Activated T-helper 1 cell treated with anti-CD3 and anti-CD28 coated beads, Interleukin-12 subunit alpha, Interleukin-12 subunit beta, Interleukin-2, Interleukin-4 antibody, amounts not matched to agents 30 ng/mL and 10 ng/mL and 1 ng/mL, durations not matched to agents 14 hours and 24 hours and 36 hours (primary cell): ENCODE measurements at regions not wholly inside any gene's neighbourhood (a gene's known extent, or its start where the extent isn't known, plus 50 kb on each side); places are given as distances from the start of the nearest gene placed in this dataset.
"Not testable (repeated sequence)": the region's sequence is repeated elsewhere in the genome, so short reads cannot be mapped to it uniquely, and the experiment has no call there.

Source experiments
- DNase-seq: peaks from one replicate; pipeline ENCODE4 v3.0.0; 2021; ENCODE audit warnings: low spot score
- H3K27ac Mint-ChIP-seq: one replicate; pipeline ENCODE4 v1.8.0; 2021; ENCODE audit warnings: mild to moderate bottlenecking, mixed read lengths
- H3K27me3 Mint-ChIP-seq: one replicate; pipeline ENCODE4 v1.8.0; 2022; ENCODE audit warnings: mild to moderate bottlenecking, moderate library complexity, mixed read lengths; ENCODE audit not compliant: insufficient read depth
- H3K36me3 Mint-ChIP-seq: one replicate; pipeline ENCODE4 v1.8.0; 2021; ENCODE audit warnings: low read depth, mixed read lengths
- H3K4me1 Mint-ChIP-seq: one replicate; pipeline ENCODE4 v1.8.0; 2021; ENCODE audit warnings: low read depth, mixed read lengths
- H3K4me3 Mint-ChIP-seq: one replicate; pipeline ENCODE4 v1.8.0; 2021; ENCODE audit warnings: mild to moderate bottlenecking, moderate library complexity, mixed read lengths
- H3K9me3 Mint-ChIP-seq: one replicate; pipeline ENCODE4 v1.8.0; 2021; ENCODE audit warnings: mixed read lengths
- intact Hi-C: fragments of 100-400 bp; cut with micrococcal nuclease; formaldehyde crosslinking; loops from one replicate; pipeline ENCODE4 v1.15.1; 2024

DNA sequence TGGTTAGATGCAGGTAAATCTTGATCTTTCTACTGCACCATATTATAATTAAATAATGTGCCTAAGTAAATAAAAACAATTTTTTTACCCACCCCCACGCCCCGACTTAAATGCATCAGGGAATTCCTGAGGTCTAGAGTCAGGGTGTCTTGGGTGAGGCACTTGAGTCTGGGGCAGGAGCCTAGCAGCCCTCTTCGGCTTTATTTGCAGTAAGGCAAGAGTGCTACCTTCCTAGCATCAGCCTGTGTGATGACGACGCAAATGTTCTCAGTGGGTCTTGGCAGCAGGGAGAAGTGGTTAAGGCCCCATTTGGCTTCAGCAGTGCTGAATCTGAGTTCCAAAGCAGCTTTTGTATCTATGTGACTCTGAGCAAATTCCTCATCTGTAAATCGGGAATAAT is 88.7 kb downstream of the POLR2M start:
- no peak for DNase-seq
- H3K27ac Mint-ChIP-seq, result no peak overlapping the region
- no peak overlapping the region for H3K4me3 Mint-ChIP-seq
- H3K36me3 Mint-ChIP-seq, result no peaks in the 10 kb centered on the region
- peaks cover 14% of the 10 kb centered on the region for H3K27me3 Mint-ChIP-seq
- intact Hi-C loops, result no loop called here
- H3K9me3 Mint-ChIP-seq, result no peaks in the 10 kb centered on the region
- no peaks in the 10 kb centered on the region for H3K4me1 Mint-ChIP-seq

DNA sequence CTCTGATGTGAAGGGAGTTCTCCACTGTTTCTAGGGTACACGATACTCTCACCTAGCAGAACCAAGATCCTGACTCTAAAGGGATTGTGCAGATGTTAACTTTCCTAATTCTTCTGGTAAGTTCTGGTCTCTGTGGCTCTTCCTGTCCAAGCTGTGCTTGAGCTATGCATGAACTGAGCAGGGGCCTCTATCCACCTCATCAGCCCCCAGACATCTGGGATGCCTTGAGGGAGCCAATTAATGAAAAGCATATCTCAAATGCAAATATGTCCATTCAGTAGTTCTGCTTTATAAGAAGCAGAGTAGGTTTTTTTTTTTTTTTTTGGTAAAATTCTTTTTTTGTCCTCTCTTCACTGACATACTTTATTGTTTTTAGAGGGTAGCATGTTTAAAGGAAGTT is 89.6 kb downstream of the POLR2M start:
- no peak for DNase-seq
- Mint-ChIP-seq H3K9me3 (no peaks in the 10 kb centered on the region), H3K27ac (no peak overlapping the region), H3K36me3 (no peaks in the 10 kb centered on the region), H3K4me3 (no peak overlapping the region), H3K27me3 (peaks cover 17% of the 10 kb centered on the region), H3K4me1 (no peaks in the 10 kb centered on the region)
- intact Hi-C loops, result no loop called here

DNA sequence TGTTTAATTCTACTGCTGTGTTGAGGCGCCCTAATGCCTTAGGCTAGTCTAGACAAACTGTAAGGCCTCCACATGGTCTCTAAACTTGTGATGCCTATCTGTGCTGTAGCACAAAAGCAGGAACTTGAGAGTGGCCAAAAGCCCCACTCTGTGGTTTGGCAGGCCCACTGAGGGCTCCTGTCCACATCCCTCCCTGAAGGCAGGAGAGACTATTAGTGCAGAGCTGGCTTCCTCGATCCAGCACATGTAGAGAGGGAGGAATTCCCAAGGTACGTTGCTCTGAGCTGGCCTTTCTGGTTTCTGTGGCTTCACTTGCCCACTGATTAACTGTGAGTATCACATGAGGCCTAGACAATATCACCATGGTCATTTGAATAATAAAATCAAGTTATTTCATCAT is 90.6 kb downstream of the POLR2M start:
- Mint-ChIP-seq H3K4me1 (no peaks in the 10 kb centered on the region), H3K27me3 (peaks cover 17% of the 10 kb centered on the region), H3K27ac (no peak overlapping the region), H3K9me3 (no peaks in the 10 kb centered on the region), H3K36me3 (no peaks in the 10 kb centered on the region), H3K4me3 (no peak overlapping the region)
- DNase-seq, result no peak
- intact Hi-C loops, result no loop called here

GRCh38 chr15:57797568-57798267 is 91.2 kb downstream of the POLR2M start:
- no peaks in the 10 kb centered on the region for H3K36me3 Mint-ChIP-seq
- no peaks in the 10 kb centered on the region for H3K9me3 Mint-ChIP-seq
- no peaks in the 10 kb centered on the region for H3K4me1 Mint-ChIP-seq
- DNase-seq, result no peak
- intact Hi-C loops, result no loop called here
- H3K27me3 Mint-ChIP-seq, result peaks cover 17% of the 10 kb centered on the region
- no peak overlapping the region for H3K4me3 Mint-ChIP-seq
- no peak overlapping the region for H3K27ac Mint-ChIP-seq

DNA sequence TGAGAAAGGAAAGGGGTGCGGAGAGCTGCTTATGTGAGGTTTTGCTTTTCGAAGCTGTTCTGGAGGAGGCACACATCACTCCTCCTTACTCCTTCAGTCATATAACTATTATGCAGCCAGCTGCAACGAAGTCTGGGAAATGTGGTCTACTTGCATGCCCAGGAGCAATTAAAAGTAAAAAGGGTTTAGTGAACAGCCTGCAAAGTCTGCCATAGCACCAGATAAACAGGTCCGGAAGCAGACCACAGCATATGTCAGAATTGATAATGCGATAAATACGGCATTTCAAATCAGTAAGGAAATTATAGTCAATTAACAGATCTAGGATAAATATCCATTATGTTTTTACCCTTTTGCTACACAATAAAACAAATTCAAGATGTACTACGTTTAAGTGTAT is 99.5 kb downstream of the POLR2M start:
- no peaks in the 10 kb centered on the region for H3K4me1 Mint-ChIP-seq
- DNase-seq, result no peak
- intact Hi-C loops, result no loop called here

GRCh38 chr15:57809285-57809684 is 102.8 kb downstream of the POLR2M start:
- H3K36me3 Mint-ChIP-seq, H3K27ac Mint-ChIP-seq, H3K9me3 Mint-ChIP-seq, intact Hi-C loops, H3K4me3 Mint-ChIP-seq, DNase-seq, H3K4me1 Mint-ChIP-seq: not testable (repeated sequence)
- H3K27me3 Mint-ChIP-seq, result peaks cover 24% of the 10 kb centered on the region

More for the DNA sequence above, 99.5 kb downstream of the POLR2M start:
- H3K27me3 Mint-ChIP-seq, result peaks cover 10% of the 10 kb centered on the region
- H3K9me3 Mint-ChIP-seq, result peaks cover 3% of the 10 kb centered on the region
- H3K27ac Mint-ChIP-seq, result no peak overlapping the region
- H3K4me3 Mint-ChIP-seq, result no peak overlapping the region
- H3K36me3 Mint-ChIP-seq, result no peaks in the 10 kb centered on the region

- intact Hi-C loops, result no loop called here
- Mint-ChIP-seq H3K4me1 (no peaks in the 10 kb centered on the region), H3K9me3 (no peaks in the 10 kb centered on the region), H3K36me3 (no peaks in the 10 kb centered on the region), H3K27me3 (peaks cover 17% of the 10 kb centered on the region), H3K27ac (no peak overlapping the region), H3K4me3 (no peak overlapping the region)
- no peak for DNase-seq
Measured at GRCh38 chr15:57816599-57816998, 110.1 kb downstream of the POLR2M start.

GRCh38 chr15:57819646-57820045 is 113.1 kb downstream of the POLR2M start:
- Mint-ChIP-seq H3K4me3 (no peak overlapping the region), H3K27me3 (peaks cover 2% of the 10 kb centered on the region), H3K36me3 (no peaks in the 10 kb centered on the region), H3K27ac (no peak overlapping the region), H3K4me1 (no peaks in the 10 kb centered on the region), H3K9me3 (no peaks in the 10 kb centered on the region)
- no peak for DNase-seq
- intact Hi-C loops, result no loop called here

DNA sequence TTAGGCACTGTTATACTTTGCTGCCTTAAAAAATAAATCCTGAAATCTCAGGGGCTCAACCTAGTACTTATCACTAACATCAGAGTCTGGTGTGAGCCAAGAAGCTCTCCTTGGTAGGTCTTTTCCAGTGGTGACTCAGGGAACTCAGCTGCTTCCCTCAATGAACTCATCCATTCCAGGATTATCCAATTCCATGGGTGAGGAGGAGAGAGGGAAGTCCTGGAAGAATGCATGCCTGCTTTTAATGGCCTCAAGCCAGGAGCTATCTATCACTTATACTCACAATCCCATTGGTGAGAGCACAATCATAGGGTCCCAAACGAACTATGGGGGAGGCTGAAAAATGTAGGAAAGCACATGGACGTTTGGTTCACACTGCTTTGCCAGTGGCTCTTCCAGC is 113.6 kb downstream of the POLR2M start:
- no peak overlapping the region for H3K27ac Mint-ChIP-seq
- no peaks in the 10 kb centered on the region for H3K9me3 Mint-ChIP-seq
- DNase-seq, result no peak
- H3K36me3 Mint-ChIP-seq, result no peaks in the 10 kb centered on the region
- H3K27me3 Mint-ChIP-seq, result peaks cover 2% of the 10 kb centered on the region
- H3K4me1 Mint-ChIP-seq, result no peaks in the 10 kb centered on the region
- intact Hi-C loops, result no loop called here
- H3K4me3 Mint-ChIP-seq, result no peak overlapping the region

- Mint-ChIP-seq H3K4me1 (peaks cover 1% of the 10 kb centered on the region), H3K36me3 (no peaks in the 10 kb centered on the region), H3K9me3 (no peaks in the 10 kb centered on the region), H3K27me3 (peaks cover 2% of the 10 kb centered on the region), H3K27ac (no peak overlapping the region), H3K4me3 (no peak overlapping the region)
- intact Hi-C loops, result no loop called here
- DNase-seq, result no peak
Measured at GRCh38 chr15:57821826-57822225, 115.3 kb downstream of the POLR2M start.

GRCh38 chr15:57823325-57823882 is 116.9 kb downstream of the POLR2M start:
- DNase-seq, result no peak
- no peaks in the 10 kb centered on the region for H3K36me3 Mint-ChIP-seq
- intact Hi-C loops, result no loop called here
- no peaks in the 10 kb centered on the region for H3K9me3 Mint-ChIP-seq
- H3K27ac Mint-ChIP-seq, result no peak overlapping the region
- no peak overlapping the region for H3K4me3 Mint-ChIP-seq
- H3K27me3 Mint-ChIP-seq, result peaks cover 2% of the 10 kb centered on the region
- H3K4me1 Mint-ChIP-seq, result peaks cover 5% of the 10 kb centered on the region

GRCh38 chr15:57824186-57824585 is 117.7 kb downstream of the POLR2M start:
- intact Hi-C loops, result no loop called here
- Mint-ChIP-seq H3K36me3 (no peaks in the 10 kb centered on the region), H3K4me1 (peaks cover 9% of the 10 kb centered on the region), H3K27me3 (peaks cover 5% of the 10 kb centered on the region), H3K9me3 (no peaks in the 10 kb centered on the region), H3K27ac (no peak overlapping the region), H3K4me3 (no peak overlapping the region)
- DNase-seq, result no peak

DNA sequence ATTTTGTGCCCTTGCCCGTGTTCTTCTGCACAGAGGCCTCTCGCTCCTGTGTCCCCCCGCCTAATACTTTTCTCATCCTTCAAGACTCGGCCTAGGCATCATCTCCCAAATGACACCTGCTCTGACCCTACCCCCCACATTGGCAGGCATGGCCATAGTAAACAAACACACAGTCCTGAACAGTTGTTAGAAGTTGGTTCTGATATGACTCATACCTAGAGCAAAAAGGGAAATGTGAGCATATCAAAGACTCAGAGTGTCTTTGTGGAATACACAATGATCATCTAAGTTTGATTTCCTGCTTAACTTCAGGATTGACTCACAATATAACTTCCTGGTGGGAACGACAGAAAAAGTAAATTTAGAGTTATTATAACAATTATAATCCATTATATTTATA is 120.5 kb downstream of the POLR2M start:
- H3K9me3 Mint-ChIP-seq, result no peaks in the 10 kb centered on the region
- no peak for DNase-seq
- no peak overlapping the region for H3K4me3 Mint-ChIP-seq
- intact Hi-C loops, result no loop called here
- peak overlapping the region; percentile 41 for H3K27ac Mint-ChIP-seq
- peaks cover 12% of the 10 kb centered on the region for H3K27me3 Mint-ChIP-seq
- H3K4me1 Mint-ChIP-seq, result peaks cover 9% of the 10 kb centered on the region
- no peaks in the 10 kb centered on the region for H3K36me3 Mint-ChIP-seq

DNA sequence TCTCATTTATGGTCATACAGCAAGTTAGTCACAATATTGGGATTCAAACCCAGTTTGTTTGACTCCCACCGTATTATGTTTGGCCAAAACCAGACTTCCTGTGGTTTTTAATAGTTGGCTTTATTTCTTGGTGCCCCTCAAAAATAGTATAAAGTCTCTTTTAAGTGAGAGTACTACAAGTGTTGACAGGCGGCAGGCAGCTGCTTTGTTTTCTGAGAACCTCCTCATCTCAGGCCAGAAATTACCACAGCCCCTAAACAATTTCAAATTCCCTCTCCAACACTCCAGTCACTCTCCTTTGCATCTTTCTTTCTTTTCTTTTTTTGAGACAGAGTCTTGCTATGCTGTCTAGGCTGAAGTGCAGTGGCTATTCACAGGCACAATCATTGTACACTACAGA is 121.5 kb downstream of the POLR2M start:
- H3K9me3 Mint-ChIP-seq, result peaks cover 1% of the 10 kb centered on the region
- H3K27ac Mint-ChIP-seq, result no peak overlapping the region
- H3K36me3 Mint-ChIP-seq, result no peaks in the 10 kb centered on the region
- intact Hi-C loops, result no loop called here
- no peak overlapping the region for H3K4me3 Mint-ChIP-seq
- H3K27me3 Mint-ChIP-seq, result peaks cover 19% of the 10 kb centered on the region
- DNase-seq, result no peak
- H3K4me1 Mint-ChIP-seq, result peaks cover 9% of the 10 kb centered on the region
